HG03045 (cell line): ENCODE measurements at regions not wholly inside any gene's neighbourhood (a gene's known extent, or its start where the extent isn't known, plus 50 kb on each side); places are given as distances from the start of the nearest gene placed in this dataset.
"Not testable (repeated sequence)": the region's sequence is repeated elsewhere in the genome, so short reads cannot be mapped to it uniquely, and the experiment has no call there.

Source experiments
- ATAC-seq: cut with Tn5 transposase; IDR thresholded peaks from one replicate; pipeline ENCODE4 v1.9.1; 2021; ENCODE audit warnings: mild to moderate bottlenecking, moderate library complexity; ENCODE audit not compliant: unreplicated experiment

DNA sequence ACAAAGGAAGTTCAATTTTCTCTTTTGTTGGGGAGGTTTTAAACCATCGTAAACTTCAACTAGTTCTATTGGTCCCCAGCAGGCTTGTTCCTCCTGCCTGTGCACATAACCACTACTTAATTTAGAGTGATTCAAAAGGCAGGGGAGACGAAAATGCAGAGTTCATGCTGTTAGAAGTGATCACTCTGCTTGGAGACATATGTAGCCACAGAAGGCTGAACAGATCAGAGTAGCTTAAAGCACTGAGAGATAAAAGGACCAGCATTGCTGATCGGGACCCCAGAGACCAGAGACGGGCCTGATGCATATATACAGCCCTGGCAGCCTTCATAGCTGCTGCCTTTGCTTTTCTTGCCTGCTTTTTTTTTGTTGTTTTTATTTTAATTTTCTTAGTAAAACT is 662.0 kb upstream of the CPEB2 start:
- ATAC-seq: no peak

- ATAC-seq: no peak
Measured at GRCh38 chr4:14343961-14344360, 658.3 kb upstream of the CPEB2 start.

GRCh38 chr4:14345356-14345775 is 656.9 kb upstream of the CPEB2 start:
- ATAC-seq: no peak

- ATAC-seq: no peak
Measured at GRCh38 chr4:14347526-14347925, 654.8 kb upstream of the CPEB2 start.

- ATAC-seq: no peak
Measured at GRCh38 chr4:14348506-14348905, 653.8 kb upstream of the CPEB2 start.

DNA sequence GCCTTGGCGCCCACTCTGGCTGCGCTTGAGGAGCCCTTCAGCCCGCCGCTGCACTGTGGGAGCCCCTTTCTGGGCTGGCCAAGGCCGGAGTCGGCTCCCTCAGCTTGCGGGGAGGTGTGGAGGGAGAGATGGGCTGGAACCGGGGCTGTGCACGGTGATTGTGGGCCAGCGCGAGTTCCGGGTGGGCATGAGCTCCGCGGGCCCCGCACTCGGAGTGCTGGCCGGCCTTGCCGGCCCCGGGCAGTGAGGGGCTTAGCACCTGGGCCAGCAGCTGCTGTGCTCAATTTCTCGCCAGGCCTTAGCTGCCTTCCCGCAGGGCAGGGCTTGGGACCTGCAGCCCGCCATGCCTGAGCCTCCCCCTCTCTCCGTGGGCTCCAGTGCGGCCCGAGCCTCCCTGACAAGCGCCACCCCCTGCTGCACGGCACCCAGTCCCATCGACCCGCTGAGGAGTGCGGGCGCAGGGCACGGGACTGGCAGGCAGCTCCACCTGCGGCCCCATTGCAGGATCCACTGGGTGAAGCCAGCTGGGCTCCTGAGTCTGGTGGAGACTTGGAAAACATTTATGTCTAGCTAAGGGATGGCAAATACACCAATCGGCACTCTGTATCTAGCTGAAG is 643.6 kb upstream of the CPEB2 start:
- ATAC-seq: not testable (repeated sequence)

- no peak for ATAC-seq
Measured at GRCh38 chr4:14359991-14360390, 642.3 kb upstream of the CPEB2 start.

- no peak for ATAC-seq
Measured at GRCh38 chr4:14361084-14361483, 641.2 kb upstream of the CPEB2 start.

GRCh38 chr4:14362385-14362784 is 639.9 kb upstream of the CPEB2 start:
- ATAC-seq: no peak

DNA sequence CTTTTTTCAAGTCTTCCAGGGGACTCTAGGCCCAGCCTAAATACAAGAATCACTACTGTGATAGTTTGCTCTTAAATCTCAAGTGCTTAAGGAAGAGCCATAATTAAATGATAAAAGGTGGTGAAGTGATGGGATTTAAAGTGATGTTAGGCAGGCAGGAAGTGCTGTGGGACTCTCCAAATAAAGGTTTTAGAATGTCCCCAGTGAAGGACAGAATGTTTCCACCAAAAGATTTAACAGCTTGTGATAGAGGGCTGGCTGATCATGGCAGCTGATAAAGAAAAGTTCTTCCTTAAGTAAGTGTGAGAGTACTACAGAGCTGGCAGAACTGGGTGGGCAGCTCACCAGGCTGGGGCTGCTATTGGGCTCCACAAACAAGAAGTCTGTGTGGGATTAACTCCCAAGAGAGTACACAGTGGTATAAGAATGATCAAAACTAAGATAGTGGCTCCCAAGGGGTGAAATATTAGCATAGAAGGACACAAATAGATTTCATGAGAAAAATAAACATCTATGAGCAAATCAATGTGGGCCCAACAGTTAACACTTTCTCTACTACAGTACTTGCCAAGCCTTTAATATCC is 637.2 kb upstream of the CPEB2 start:
- no peak for ATAC-seq

DNA sequence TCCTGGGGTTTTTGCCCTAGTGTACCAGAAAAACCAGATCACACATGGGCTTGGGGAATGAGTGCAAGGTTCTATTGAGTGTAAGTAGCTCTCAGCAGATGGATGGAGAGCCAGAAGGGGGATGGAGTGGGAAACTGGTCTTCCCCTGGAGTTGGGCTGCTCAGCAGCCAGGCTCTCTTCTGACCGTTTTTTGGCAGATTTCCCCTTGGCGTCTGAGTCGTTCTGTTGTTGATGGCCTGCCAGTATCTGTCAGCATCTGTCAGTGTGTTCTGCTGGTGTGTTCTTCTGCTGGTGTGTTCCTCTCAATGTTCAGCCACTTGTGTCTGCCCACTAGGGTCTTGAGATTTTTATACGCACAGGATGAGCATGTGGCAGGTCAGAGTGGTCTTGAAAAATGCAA is 633.9 kb upstream of the CPEB2 start:
- no peak for ATAC-seq

- no peak for ATAC-seq
Measured at GRCh38 chr4:14371131-14371530, 631.1 kb upstream of the CPEB2 start.

- ATAC-seq: no peak
Measured at GRCh38 chr4:14375816-14376215, 626.5 kb upstream of the CPEB2 start.

DNA sequence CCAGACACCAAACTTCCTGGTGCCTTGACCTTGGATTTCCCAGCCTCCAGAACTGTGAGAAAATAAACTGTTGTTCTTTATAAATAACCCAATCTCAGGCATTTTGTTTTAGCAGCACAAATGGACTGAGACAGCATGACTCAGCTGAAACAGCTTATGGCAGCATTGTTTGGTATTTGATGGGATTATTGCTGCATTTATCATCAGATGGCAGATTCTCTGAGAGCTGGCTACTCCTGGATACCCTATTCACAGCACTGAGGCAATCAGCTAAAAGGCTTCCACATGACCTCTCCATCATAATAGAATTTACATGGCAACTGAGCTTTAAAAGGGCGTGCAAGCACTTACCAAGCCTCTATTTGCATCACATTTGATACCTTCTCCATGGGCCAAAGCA is 623.1 kb upstream of the CPEB2 start:
- no peak for ATAC-seq

- no peak for ATAC-seq
Measured at GRCh38 chr4:14383652-14384051, 618.6 kb upstream of the CPEB2 start.

- ATAC-seq: no peak
Measured at GRCh38 chr4:14384824-14385223, 617.5 kb upstream of the CPEB2 start.

- ATAC-seq: no peak
Measured at GRCh38 chr4:14386196-14386595, 616.1 kb upstream of the CPEB2 start.

DNA sequence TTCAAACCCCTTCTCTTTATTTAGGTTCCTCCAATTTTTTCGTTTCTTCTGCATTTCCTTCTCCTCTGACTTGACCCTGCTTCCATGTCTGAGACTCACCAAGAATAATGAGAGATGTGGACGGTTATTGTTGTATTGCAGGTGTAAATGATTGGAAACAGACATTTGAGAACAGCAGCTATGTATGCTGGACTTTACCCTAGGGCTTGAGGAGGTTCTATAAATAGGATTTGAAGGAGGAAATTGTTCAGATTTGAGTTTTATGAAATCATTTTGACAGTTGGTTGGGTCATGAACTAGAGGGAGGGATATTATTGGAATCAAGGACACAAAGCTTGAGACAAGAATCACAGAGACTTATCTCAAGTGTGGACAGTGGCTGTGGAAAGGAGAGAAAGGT is 614.6 kb upstream of the CPEB2 start:
- no peak for ATAC-seq

- no peak for ATAC-seq
Measured at GRCh38 chr4:14392378-14392777, 609.9 kb upstream of the CPEB2 start.

DNA sequence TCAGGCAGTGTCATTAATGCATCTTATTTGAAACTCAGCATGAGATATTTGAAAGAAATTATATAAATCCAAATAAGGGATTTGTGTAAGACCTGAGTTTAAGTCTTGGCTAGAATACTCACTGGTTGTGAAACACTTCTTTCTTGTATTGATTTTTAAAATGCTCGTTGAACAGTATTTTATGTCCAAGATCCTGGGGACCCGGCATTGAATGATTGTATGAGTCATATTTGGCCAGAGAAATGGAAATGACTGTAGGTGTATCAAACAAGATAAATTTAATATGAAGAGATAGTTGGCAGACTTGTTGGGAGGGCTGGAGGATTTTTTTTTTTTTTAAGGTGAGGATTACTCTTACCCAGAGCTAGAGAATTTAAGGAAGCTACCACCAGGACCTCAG is 606.1 kb upstream of the CPEB2 start:
- ATAC-seq: no peak

GRCh38 chr4:14399848-14400247 is 602.4 kb upstream of the CPEB2 start:
- ATAC-seq: no peak

GRCh38 chr4:14400307-14400706 is 602.0 kb upstream of the CPEB2 start:
- ATAC-seq: no peak

DNA sequence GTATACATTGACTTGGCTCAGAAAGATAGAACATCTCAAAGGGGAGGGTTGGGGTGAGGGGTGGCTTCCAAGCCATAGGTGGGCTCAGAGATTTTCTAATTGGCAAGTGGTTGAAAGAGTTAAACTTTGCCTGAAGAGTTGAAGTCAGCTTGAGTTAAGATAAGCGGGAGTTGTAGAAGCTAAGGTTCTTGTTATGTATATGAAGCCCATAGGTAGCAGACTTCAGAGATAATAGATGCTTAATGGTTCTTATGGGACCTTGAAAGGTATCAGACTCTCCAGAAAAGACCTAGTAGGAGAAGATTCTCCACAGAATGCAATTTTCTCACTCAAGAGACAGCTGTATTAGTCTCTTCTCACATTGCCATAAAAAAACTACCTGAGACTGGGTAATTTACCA is 599.1 kb upstream of the CPEB2 start:
- ATAC-seq: no peak
